ENCODE measurements at regions not wholly inside any gene's neighbourhood (a gene's known extent, or its start where the extent isn't known, plus 50 kb on each side); places are given as distances from the start of the nearest gene placed in this dataset.
"Not testable (repeated sequence)": the region's sequence is repeated elsewhere in the genome, so short reads cannot be mapped to it uniquely, and the experiment has no call there.

- not testable (repeated sequence) for DNase-seq (ENCODE audit: extremely low read depth, low read depth)
These were observed 194.5 kb downstream of the TBC1D2B start for GRCh38 chr15:77883012-77883411.

DNA sequence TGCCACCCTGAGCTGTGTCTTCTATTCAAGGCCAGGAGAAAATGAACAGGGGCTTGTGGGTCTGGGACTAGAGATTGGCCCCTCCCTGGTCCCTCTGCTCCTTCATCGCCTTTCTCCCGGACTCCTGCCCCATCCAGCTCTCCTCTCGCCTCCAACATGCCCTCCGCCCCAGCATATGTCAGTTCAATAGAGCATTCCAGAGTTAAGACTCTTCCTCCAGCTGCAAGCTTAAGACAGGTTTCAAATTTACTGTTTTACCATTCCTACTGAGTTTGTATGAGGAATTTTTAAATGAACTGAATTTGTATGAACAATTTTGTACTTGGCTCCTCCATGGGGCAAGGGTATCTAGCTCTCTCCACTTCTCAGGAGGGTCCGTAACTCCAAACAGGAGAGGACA lies 195.6 kb downstream of the TBC1D2B start:
- DNase-seq (ENCODE audit: extremely low read depth, low read depth) = no peak

- DNase-seq (ENCODE audit: extremely low read depth, low read depth) = not testable (repeated sequence)
These were observed 196.0 kb downstream of the TBC1D2B start for GRCh38 chr15:77881535-77881934.

DNA sequence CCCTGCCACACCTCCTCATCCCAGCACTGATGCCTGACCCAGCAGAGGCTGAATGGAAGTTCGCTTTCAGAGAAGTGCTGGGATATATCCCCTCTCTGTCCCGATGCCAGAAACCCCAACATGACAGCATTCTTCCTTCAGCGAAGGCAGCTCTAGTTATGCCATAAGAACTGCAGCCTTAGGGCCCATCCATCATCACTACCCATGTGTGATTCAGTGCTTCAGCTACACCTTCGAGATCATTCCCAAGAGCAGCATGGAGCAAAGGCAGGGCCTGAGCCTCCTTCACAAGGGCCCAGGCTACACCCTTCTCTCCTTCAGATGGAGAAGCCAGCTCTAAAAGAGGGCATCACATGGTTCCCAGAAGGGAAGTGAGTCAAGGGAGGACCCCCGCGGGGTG lies 198.0 kb downstream of the TBC1D2B start:
- not testable (repeated sequence) for DNase-seq (ENCODE audit: extremely low read depth, low read depth)

- no peak for DNase-seq (ENCODE audit: extremely low read depth, low read depth)
These were observed 199.5 kb downstream of the TBC1D2B start for GRCh38 chr15:77877869-77878577.

GRCh38 chr15:77876107-77876820 lies 201.2 kb downstream of the TBC1D2B start:
- DNase-seq (ENCODE audit: extremely low read depth, low read depth) = not testable (repeated sequence)

- DNase-seq (ENCODE audit: extremely low read depth, low read depth) = peak; percentile 32
These were observed 202.3 kb downstream of the TBC1D2B start for GRCh38 chr15:77875066-77875721.

DNA sequence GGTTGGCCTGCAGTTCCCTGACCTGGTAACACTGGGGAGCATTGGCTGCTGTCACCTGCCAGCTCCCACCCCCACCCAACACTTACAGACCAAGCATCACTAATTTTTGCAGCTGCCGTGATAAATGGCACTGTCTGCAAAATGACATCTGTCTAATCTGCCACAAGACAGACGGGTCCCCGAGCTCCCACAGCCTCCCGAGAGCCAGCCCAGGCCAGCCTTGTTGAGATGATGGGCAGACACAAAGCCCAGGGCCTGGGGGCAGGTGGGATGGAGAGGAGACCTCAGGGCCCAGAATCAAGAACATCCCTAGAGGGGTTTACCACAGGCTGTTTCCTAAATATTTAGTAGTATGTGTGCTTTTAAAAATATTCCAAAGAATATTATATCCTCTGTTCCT lies 203.4 kb downstream of the TBC1D2B start:
- DNase-seq (ENCODE audit: extremely low read depth, low read depth) = no peak

DNA sequence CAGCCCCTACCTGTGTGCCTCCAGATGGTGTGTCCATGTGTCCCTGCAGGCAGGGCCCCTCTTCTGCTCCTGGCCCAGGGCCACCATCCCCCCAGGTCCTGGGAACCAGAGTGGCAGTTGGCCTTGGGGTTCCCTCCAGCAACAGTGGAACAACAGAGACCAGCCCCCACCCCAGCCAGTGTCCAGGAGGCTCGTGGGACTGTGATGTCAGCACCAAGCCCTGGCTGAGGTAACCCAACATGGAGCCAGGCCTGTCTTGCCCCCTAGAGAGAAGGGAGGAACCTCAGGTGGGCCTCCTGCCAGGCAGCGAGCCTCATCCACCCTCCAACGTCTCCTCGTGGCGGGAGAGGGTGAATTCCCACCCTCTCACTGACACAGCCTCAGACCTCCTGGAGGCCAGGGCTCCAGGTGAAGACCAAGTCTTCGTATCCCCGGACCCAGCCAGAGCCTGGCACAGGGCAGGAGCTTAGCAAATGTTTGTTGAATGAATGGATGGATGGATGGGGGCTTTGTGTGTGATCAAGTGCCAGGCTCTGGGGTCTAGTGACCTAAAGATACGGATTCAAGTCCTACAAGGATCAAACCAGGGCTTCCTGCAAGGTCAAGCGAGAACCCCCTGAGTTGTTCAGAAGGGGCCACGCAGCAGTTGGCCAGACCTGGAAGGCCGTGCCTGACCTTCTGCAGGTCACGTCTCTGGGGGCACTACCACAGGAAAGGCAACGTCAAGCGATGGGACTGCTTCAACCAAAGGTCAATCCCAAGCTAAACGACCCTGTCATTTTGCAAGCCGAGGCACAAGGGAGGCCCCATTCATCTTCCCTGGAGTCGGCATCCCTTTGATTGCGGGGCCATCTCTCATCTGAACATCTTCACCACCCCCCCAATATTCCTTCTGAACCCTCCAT lies 204.7 kb downstream of the TBC1D2B start:
- DNase-seq (ENCODE audit: extremely low read depth, low read depth) = not testable (repeated sequence)

GRCh38 chr15:77871852-77872371 lies 205.6 kb downstream of the TBC1D2B start:
- no peak for DNase-seq (ENCODE audit: extremely low read depth, low read depth)

DNA sequence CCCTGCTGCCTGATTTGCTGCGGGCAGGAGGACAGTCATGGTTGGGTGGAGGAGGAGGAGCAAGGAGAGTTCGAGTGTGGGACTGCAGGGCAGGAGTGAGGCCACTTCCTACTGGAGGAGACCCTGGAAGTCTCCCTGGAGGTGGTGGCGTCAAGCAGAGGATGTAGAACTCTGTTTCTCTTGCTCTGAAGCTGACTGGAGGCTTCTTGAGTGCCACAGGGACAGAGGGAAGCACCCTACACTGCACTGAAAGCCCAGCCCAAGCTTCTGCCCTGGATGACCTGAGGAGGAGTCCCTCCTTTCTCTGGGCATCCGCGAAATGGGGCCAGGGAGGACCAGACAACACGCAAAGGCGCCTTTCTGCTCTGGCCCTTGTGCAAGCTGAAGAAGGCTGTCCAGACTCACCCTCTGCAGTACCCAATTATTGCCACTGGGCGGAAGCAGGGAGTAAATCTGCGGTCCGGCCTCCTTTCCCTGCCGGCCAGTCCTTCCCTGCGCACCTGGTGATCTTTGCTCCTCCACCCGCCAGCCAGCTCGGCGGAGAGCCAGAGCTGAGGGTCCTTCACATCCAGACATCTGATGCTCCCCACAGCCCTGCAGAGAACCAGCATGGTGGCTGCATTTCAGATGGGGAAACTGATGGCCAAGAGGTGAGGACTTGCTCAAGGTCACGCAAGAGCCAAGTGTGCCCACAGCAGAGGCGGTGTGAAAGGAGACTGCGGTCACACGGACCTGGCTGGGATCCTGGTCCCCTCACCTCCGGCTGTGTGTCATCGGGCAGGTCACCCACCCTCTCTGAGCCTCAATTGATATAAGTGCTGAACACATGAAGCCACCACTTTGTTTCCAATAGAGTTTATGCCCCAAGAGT lies 207.1 kb downstream of the TBC1D2B start:
- DNase-seq (ENCODE audit: extremely low read depth, low read depth) = peak; percentile 53

DNA sequence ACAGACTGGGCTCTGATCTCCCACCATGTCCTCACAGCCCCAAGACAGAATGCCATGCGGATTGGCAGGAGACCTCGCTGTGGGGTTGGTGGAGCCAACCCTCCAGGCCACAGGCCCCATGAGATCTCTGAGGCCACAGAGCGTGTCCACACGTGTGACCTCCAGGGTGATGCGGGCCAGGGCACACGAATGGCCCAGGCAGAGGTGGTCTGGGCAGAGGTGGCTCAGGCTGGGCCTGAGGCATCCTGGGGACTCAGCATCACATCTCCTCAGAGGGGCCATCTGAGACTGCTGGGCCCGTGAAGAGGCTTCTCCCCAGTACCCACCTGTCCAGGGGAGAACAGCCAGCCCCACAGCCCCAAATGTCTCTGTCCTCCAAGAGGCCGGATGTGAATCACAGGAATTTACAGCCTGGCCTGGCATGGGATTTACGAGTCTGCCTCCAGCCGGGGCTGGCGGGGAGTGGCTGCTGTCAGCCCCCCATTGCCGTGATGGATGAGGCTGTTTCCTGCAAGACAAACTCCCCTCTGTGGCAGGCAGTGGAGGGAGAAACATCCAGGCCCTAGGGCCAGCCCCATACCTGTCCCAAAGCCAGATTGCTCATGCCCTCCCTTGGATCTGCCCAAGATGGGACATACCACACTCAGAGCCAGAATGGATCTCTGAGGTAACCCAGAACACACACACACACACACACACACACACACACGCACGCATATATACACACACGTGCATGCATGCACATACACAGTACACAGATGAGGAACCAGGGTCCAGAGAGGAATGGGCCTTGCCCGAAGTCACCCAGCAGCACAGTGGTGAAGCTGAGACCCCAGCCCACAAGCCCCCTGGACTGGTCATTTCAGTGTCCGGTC lies 208.3 kb downstream of the TBC1D2B start:
- no peak for DNase-seq (ENCODE audit: extremely low read depth, low read depth)

GRCh38 chr15:77868048-77868629 lies 209.4 kb downstream of the TBC1D2B start:
- DNase-seq (ENCODE audit: extremely low read depth, low read depth) = not testable (repeated sequence)

GRCh38 chr15:77867266-77868047 lies 210.1 kb downstream of the TBC1D2B start:
- no peak for DNase-seq (ENCODE audit: extremely low read depth, low read depth)

DNA sequence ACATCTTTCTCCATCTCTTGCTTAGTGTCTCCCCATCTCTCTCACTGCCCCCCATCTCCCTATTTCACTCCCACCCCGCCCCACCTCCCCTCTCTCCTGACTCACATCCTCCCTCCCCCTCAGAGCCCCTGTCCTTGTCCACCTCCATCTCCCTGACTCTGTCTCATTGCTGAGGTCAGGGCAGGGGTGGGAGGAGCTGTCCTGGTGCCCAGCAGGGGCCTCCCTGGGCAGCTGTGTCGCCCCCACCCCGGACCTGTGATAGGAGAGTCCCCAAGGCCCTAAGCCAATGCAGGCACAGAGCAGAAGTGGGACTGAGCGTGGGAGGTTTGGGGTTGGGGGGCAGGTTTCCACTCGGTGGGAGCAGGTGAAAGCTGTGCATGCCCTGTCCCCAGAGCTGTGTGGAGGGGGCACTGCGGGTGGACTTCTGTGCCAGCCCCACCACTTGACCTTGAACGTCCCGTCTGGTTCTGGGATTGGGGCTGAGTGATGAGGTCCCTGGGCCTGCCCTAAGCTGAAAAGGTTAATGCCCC lies 210.8 kb downstream of the TBC1D2B start:
- no peak for DNase-seq (ENCODE audit: extremely low read depth, low read depth)

GRCh38 chr15:77866186-77866585 lies 211.3 kb downstream of the TBC1D2B start:
- no peak for DNase-seq (ENCODE audit: extremely low read depth, low read depth)

DNA sequence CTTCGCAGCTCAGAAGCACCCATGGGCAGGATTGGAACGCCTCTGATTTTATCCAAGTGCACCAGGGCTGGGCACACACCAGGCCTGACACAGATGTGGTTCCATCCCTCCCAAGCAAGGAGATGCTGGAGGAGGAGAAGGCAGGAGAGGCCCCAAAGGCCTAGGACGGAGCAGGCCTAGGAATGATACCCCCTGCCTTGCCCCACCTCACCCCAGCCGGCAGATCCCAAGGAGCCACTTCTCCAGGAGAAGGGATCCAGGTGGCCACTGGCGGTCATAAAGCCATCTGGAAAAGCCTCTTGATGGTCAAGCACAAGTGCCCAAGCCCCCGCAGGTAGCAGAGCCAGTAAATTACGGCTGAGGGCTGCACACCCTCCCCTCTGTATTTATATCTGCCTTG lies 211.8 kb downstream of the TBC1D2B start:
- no peak for DNase-seq (ENCODE audit: extremely low read depth, low read depth)
